ENCODE measurements at regions not wholly inside any gene's neighbourhood (a gene's known extent, or its start where the extent isn't known, plus 50 kb on each side); places are given as distances from the start of the nearest gene placed in this dataset.

DNA sequence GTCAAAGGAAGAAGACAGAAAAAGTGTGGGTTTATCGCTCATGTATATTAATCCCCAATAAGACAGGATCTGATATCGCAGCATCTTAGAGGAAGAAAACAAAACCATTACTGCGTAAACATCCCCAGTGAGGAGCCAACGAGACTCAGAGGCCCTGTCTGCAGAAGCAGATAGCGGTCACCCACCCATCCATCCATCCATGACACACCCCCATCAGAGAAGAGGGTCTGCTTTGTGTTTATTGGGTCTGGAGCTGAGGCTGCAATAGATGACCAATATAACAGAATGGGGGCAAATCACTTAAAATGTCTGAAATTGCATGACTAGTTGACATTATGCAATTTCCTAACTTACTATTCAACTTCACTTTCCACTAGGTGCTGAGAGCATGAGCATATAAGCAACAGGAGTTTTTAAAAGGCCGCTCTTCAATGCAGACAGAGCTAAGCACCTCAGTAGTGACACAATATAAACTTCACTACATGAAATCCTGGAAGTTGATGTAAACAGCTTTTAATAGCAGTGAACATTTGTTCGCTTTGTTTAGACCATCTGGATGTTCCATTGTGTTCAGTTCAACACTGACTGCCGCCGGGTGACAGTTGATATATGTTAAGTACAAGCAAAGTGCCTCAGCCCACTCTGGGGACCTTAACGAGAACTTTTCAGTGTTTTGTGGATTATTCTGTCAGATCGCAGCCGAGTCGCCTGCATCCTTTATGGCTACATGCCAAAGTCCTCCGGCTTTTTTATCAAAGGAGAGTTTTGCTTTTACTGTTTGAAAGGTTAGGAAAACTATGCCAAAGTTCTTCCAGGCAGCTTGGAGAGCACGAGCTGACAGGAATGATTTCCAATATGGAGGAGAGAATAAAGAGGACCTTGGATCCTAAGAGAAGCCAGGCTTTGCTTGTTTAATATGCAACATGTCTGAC lies 167.5 kb downstream of the ZNF281 start:
- no peaks in the 10 kb centered on the region for H3K36me3 ChIP-seq (ENCODE audit: insufficient read depth, low read length)
- H3K4me1 ChIP-seq (ENCODE audit: insufficient read depth, low read length, poor library complexity, severe bottlenecking) = no peaks in the 10 kb centered on the region
- H3K27ac ChIP-seq (ENCODE audit: low read depth, low read length, poor library complexity, severe bottlenecking) = no peak overlapping the region
- no peak for TF ChIP-seq CTCF (conservative IDR thresholded peaks at IDR 0.05; ENCODE audit: low read length)
- no peak for TF ChIP-seq EZH2phosphoT487 (IDR thresholded peaks at IDR 0.05; ENCODE audit: borderline replicate concordance, low read depth, low read length)
- intact Hi-C loops (cut with micrococcal nuclease; ENCODE audit: unreplicated experiment) = no loop called here
- DNase-seq (ENCODE audit: low spot score) = no peak
- ChIA-PET CTCF (ENCODE audit: unreplicated experiment) (interaction anchor here (0.5 kb wide), 1 partner anchor 51 kb away, joined by 3 read pairs; no protein-coding TSS in a partner anchor), POLR2A (interaction anchor here (0.7 to 1.1 kb wide), 5 partner anchors 26 to 219 kb away, joined by 3 to 4 read pairs (median 3); no protein-coding TSS in a partner anchor)
- H3K4me3 ChIP-seq (ENCODE audit: low read depth, low read length, poor library complexity, severe bottlenecking) = no peak overlapping the region
- no peak overlapping the region for H3K4me2 ChIP-seq (ENCODE audit: low read length)
- no peaks in the 10 kb centered on the region for H3K9me3 ChIP-seq (ENCODE audit: low read length)
- no peaks in the 10 kb centered on the region for H3K9me2 ChIP-seq (ENCODE audit: insufficient read depth, low read length)
- no peaks in the 10 kb centered on the region for H4K20me1 ChIP-seq (ENCODE audit: insufficient read depth, low read length)
- no peak overlapping the region for H2AFZ ChIP-seq (ENCODE audit: low read length)
- BruUV-seq (replicated peaks) = no TSS peak
- H3K79me2 ChIP-seq (ENCODE audit: insufficient read depth, low read depth, low read length) = no peaks in the 10 kb centered on the region

- H3K4me1 ChIP-seq (ENCODE audit: insufficient read depth, low read length, poor library complexity, severe bottlenecking) = no peaks in the 10 kb centered on the region
- H3K4me3 ChIP-seq (ENCODE audit: low read depth, low read length, poor library complexity, severe bottlenecking) = no peak overlapping the region
- H2AFZ ChIP-seq (ENCODE audit: low read length) = no peak overlapping the region
- intact Hi-C loops (cut with micrococcal nuclease; ENCODE audit: unreplicated experiment) = no loop called here
- POLR2A ChIA-PET = interaction anchor here (0.5 to 1.1 kb wide), 3 partner anchors 12 to 1010 kb away, joined by 3 to 5 read pairs (median 3); no protein-coding TSS in a partner anchor
- no TSS peak for BruUV-seq (replicated peaks)
- no peaks in the 10 kb centered on the region for H3K79me2 ChIP-seq (ENCODE audit: insufficient read depth, low read depth, low read length)
- TF ChIP-seq EZH2phosphoT487 (IDR thresholded peaks at IDR 0.05; ENCODE audit: borderline replicate concordance, low read depth, low read length) (no peak), CTCF (conservative IDR thresholded peaks at IDR 0.05; ENCODE audit: low read length) (no peak)
- CTCF ChIA-PET (ENCODE audit: unreplicated experiment) = interaction anchor here (0.5 to 1.1 kb wide), 2 partner anchors 208 to 611 kb away, joined by 3 read pairs; no protein-coding TSS in a partner anchor
- no peaks in the 10 kb centered on the region for H4K20me1 ChIP-seq (ENCODE audit: insufficient read depth, low read length)
- H3K27ac ChIP-seq (ENCODE audit: low read depth, low read length, poor library complexity, severe bottlenecking) = no peak overlapping the region
- no peak for DNase-seq (ENCODE audit: low spot score)
- H3K9me2 ChIP-seq (ENCODE audit: insufficient read depth, low read length) = no peaks in the 10 kb centered on the region
- no peaks in the 10 kb centered on the region for H3K36me3 ChIP-seq (ENCODE audit: insufficient read depth, low read length)
- no peak overlapping the region for H3K4me2 ChIP-seq (ENCODE audit: low read length)
- H3K9me3 ChIP-seq (ENCODE audit: low read length) = no peaks in the 10 kb centered on the region
Observed at GRCh38 chr1:200240656-200241055, 169.2 kb downstream of the ZNF281 start.
